Lower leg skin (tissue), 3 donors: ENCODE measurements at regions not wholly inside any gene's neighbourhood (a gene's known extent, or its start where the extent isn't known, plus 50 kb on each side); places are given as distances from the start of the nearest gene placed in this dataset.
"Not testable (repeated sequence)": the region's sequence is repeated elsewhere in the genome, so short reads cannot be mapped to it uniquely, and the experiment has no call there.

Experiments
- CTCF ChIP-seq, 3 donors: fragments of 450-650 bp; IDR thresholded peaks; one replicate each; pipeline ENCODE4 v1.5.1; 2016; ENCODE audit warnings: antibody characterized with exemption in 3 of 3, mild to moderate bottlenecking in 3 of 3, moderate library complexity in 2 of 3
- POLR2A ChIP-seq, 2 donors: fragments of 450-650 bp; IDR thresholded peaks; one replicate each; pipeline ENCODE4 v1.6.1; 2016 to 2017; ENCODE audit warnings: antibody characterized with exemption in 2 of 2, mild to moderate bottlenecking in 1 of 2, moderate library complexity in 1 of 2

- TF ChIP-seq CTCF, POLR2A (IDR thresholded peaks at IDR 0.05): not testable (repeated sequence)
Measured at GRCh38 chr21:9246010-9246409, 1275.4 kb upstream of the TPTE start.
